HCT116 (cell line): ENCODE measurements at regions not wholly inside any gene's neighbourhood (a gene's known extent, or its start where the extent isn't known, plus 50 kb on each side); places are given as distances from the start of the nearest gene placed in this dataset.

Source experiments
- ATAC-seq: fragments of 200-7000 bp; cut with Tn5 transposase; 2 replicates; pipeline ENCODE4 v1.9.1; 2020; ENCODE audit warnings: mild to moderate bottlenecking, moderate library complexity
- BruUV-seq: library from RNA; stranded (reverse); fragments of 400-500 nt; replicated peaks from 2 replicates; lab custom pipeline; 2021; lab: Mats Ljungman, UMichigan
- CTCF ChIA-PET: fragments of 300-600 bp; sonication (Branson Sonifier 250); formaldehyde crosslinking; loops from one replicate; lab custom pipeline; 2021; ENCODE audit warnings: antibody characterized with exemption; lab: Charles Lee
- POLR2A ChIA-PET: fragments of 300-600, 350-600 bp; sonication (Branson Sonifier 250); formaldehyde crosslinking; loops from one replicate; lab custom pipeline; 2021; ENCODE audit warnings: antibody characterized with exemption; lab: Charles Lee
- RAD21 ChIA-PET, 2 experiments: fragments of 300-600 bp; sonication (Branson Sonifier 250); formaldehyde crosslinking; loops; one replicate each; lab custom pipeline; 2023; ENCODE audit warnings: low total read pairs in 2 of 2; ENCODE audit not compliant: uncharacterized antibody in 2 of 2, unreplicated experiment in 2 of 2, low non-redundant PET in 1 of 2; lab: Charles Lee
- DNase-seq: peaks from one replicate; pipeline ENCODE4 v3.0.0-alpha.2; 2010; ENCODE audit warnings: low read depth, low spot score
- H2AFZ ChIP-seq: fragments of 200-600 bp; shearing (Covaris generic), sonication (generic); 2 replicates; pipeline ENCODE4 v1.6.1; 2017; ENCODE audit warnings: low read depth, mixed run types, mixed read lengths, antibody characterized with exemption, low read length; ENCODE audit not compliant: poor library complexity, severe bottlenecking
- H3K27ac ChIP-seq: 2 replicates; pipeline ENCODE4 v1.5.1; 2012; ENCODE audit warnings: low read depth, low read length
- H3K27me3 ChIP-seq: fragments of 200-600 bp; sonication (generic); 2 replicates; pipeline ENCODE4 v1.6.1; 2016; ENCODE audit warnings: mixed run types, low read length, mixed read lengths; ENCODE audit not compliant: insufficient read depth
- H3K36me3 ChIP-seq, 2 experiments: fragments of 200-500 bp in 1 of 2; fragments of 200-600 bp in 1 of 2; sonication (Bioruptor generic) in 1 of 2; sonication (generic) in 1 of 2; 2 replicates each; pipeline versions ENCODE4 v1.5.1 to v1.6.1; 2014 to 2016; ENCODE audit warnings: low read length in 2 of 2, inconsistent platforms in 1 of 2, mixed read lengths in 1 of 2, mixed run types in 1 of 2; ENCODE audit not compliant: insufficient read depth in 2 of 2, control insufficient read depth in 1 of 2
- H3K4me1 ChIP-seq, 2 experiments: fragments of 200-600 bp in 1 of 2; sonication (generic) in 1 of 2; 2 replicates each; pipeline versions ENCODE4 v1.5.1 to v1.6.1; 2012 to 2017; ENCODE audit warnings: low read length in 2 of 2, inconsistent platforms in 1 of 2, mild to moderate bottlenecking in 1 of 2, mixed read lengths in 1 of 2, mixed run types in 1 of 2, moderate library complexity in 1 of 2; ENCODE audit not compliant: insufficient read depth in 2 of 2, control insufficient read depth in 1 of 2
- H3K4me2 ChIP-seq: fragments of 200-600 bp; sonication (generic); 2 replicates; pipeline ENCODE4 v1.6.1; 2017; ENCODE audit warnings: mixed run types, low read length, mixed read lengths
- H3K4me3 ChIP-seq, 2 experiments: fragments of 200-600 bp in 1 of 2; sonication (generic) in 1 of 2; replicated peaks in 1 of 2; 2 replicates each; pipeline ENCODE4 v1.5.1; 2011 to 2016; ENCODE audit warnings: low read length in 2 of 2, control low read depth in 1 of 2, low read depth in 1 of 2, mild to moderate bottlenecking in 1 of 2, mixed read lengths in 1 of 2, mixed run types in 1 of 2
- H3K79me2 ChIP-seq: fragments of 200-600 bp; sonication (generic); 2 replicates; pipeline ENCODE4 v1.6.1; 2017; ENCODE audit warnings: mild to moderate bottlenecking, mixed run types, low read length, moderate library complexity, mixed read lengths; ENCODE audit not compliant: insufficient read depth
- H3K9ac ChIP-seq: fragments of 200-600 bp; sonication (generic); 2 replicates; pipeline ENCODE4 v1.6.1; 2016; ENCODE audit warnings: low read length, mixed read lengths
- H3K9me2 ChIP-seq: fragments of 200-600 bp; sonication (generic), shearing (Covaris generic); 2 replicates; pipeline ENCODE4 v1.6.1; 2017; ENCODE audit warnings: mixed run types, mild to moderate bottlenecking, moderate library complexity; ENCODE audit not compliant: insufficient read depth
- H3K9me3 ChIP-seq, 2 experiments: fragments of 200-500 bp in 1 of 2; fragments of 200-600 bp in 1 of 2; sonication (Bioruptor generic) in 1 of 2; sonication (generic) in 1 of 2; 2 replicates each; pipeline ENCODE4 v1.6.1; 2014 to 2017; ENCODE audit warnings: low read length in 2 of 2, mixed read lengths in 2 of 2, inconsistent platforms in 1 of 2, low read depth in 1 of 2, mild to moderate bottlenecking in 1 of 2, mixed run types in 1 of 2, moderate library complexity in 1 of 2; ENCODE audit not compliant: control insufficient read depth in 1 of 2, insufficient read depth in 1 of 2
- H4K20me1 ChIP-seq: fragments of 200-600 bp; sonication (generic), shearing (Covaris generic); 2 replicates; pipeline ENCODE4 v1.6.1; 2017; ENCODE audit warnings: mixed run types, mild to moderate bottlenecking, moderate library complexity; ENCODE audit not compliant: insufficient read depth
- CBX3 ChIP-seq: IDR thresholded peaks from 2 replicates; pipeline ENCODE4 v1.6.1; 2012; ENCODE audit warnings: low read depth
- CEBPB ChIP-seq: IDR thresholded peaks from 2 replicates; pipeline ENCODE4 v1.6.1; 2012; ENCODE audit warnings: low read depth
- CTCF ChIP-seq, 3 experiments: fragments of 200-600 bp in 1 of 3; sonication (generic) in 1 of 3; IDR thresholded peaks in 2 of 3; conservative IDR thresholded peaks in 1 of 3; 2 replicates each; pipeline ENCODE4 v1.5.1; 2012 to 2017; ENCODE audit warnings: low read depth in 2 of 3, low read length in 2 of 3, antibody characterized with exemption in 1 of 3, borderline replicate concordance in 1 of 3, control low read depth in 1 of 3, mild to moderate bottlenecking in 1 of 3, mixed read lengths in 1 of 3, mixed run types in 1 of 3, moderate library complexity in 1 of 3; ENCODE audit not compliant: insufficient read depth in 1 of 3
- EZH2phosphoT487 ChIP-seq: fragments of 200-600 bp; IDR thresholded peaks from 2 replicates; pipeline ENCODE4 v1.6.1; 2018; ENCODE audit warnings: antibody characterized with exemption, borderline replicate concordance
- FOSL1 ChIP-seq: IDR thresholded peaks from 2 replicates; pipeline ENCODE4 v1.6.1; 2012; ENCODE audit warnings: low read depth
- JUND ChIP-seq: IDR thresholded peaks from 2 replicates; pipeline ENCODE4 v1.6.1; 2012
- POLR2AphosphoS5 ChIP-seq: IDR thresholded peaks from 2 replicates; pipeline ENCODE4 v1.6.1; 2011; ENCODE audit warnings: mild to moderate bottlenecking, low read depth, low read length, moderate library complexity
- REST ChIP-seq: IDR thresholded peaks from 2 replicates; pipeline ENCODE4 v1.6.1; 2012; ENCODE audit warnings: low read depth
- SIN3A ChIP-seq: IDR thresholded peaks from 2 replicates; pipeline ENCODE4 v1.6.1; 2012; ENCODE audit warnings: low read depth
- TCF7L2 ChIP-seq: IDR thresholded peaks from 2 replicates; pipeline ENCODE4 v1.7.0; 2011; ENCODE audit warnings: borderline replicate concordance, inconsistent platforms; ENCODE audit not compliant: insufficient read depth, insufficient read length; ENCODE audit errors: extremely low read depth
- YY1 ChIP-seq: IDR thresholded peaks from 2 replicates; pipeline ENCODE4 v1.6.1; 2011; ENCODE audit warnings: low read length, low read depth, moderate library complexity, mild to moderate bottlenecking; ENCODE audit not compliant: insufficient replicate concordance; ENCODE audit errors: extremely low read depth
- ZBTB33 ChIP-seq: IDR thresholded peaks from 2 replicates; pipeline ENCODE4 v1.6.1; 2011; ENCODE audit warnings: mild to moderate bottlenecking, low read length, moderate library complexity; ENCODE audit not compliant: insufficient replicate concordance; ENCODE audit errors: extremely low read depth
- intact Hi-C: fragments of 100-400 bp; cut with micrococcal nuclease; formaldehyde crosslinking; loops from 2 replicates; pipeline ENCODE4 v1.10.0; 2022

- ChIA-PET CTCF (no interaction called here), RAD21 (no interaction called here), POLR2A (no interaction called here)
- Histone ChIP-seq H3K36me3 (no peaks in the 10 kb centered on the region), H3K4me2 (no peak overlapping the region), H3K9me3 (peaks cover 8 to 26% of the 10 kb centered on the region in 2 experiments; a peak in 2 of 4 replicates), H2AFZ (no peak overlapping the region), H3K27ac (no peak overlapping the region), H3K79me2 (no peaks in the 10 kb centered on the region), H3K9ac (no peak overlapping the region), H4K20me1 (no peaks in the 10 kb centered on the region), H3K4me1 (no peaks in the 10 kb centered on the region), H3K9me2 (no peaks in the 10 kb centered on the region), H3K27me3 (no peaks in the 10 kb centered on the region), H3K4me3 (no peak overlapping the region)
- DNase-seq (no peak), ATAC-seq (no peak)
- intact Hi-C loops = no loop called here
- TF ChIP-seq POLR2AphosphoS5 = no peak
- no peak for TF ChIP-seq TCF7L2
- TF ChIP-seq JUND = no peak
- TF ChIP-seq ZBTB33 = no peak
- TF ChIP-seq CTCF (IDR thresholded peaks at IDR 0.05 in 2 of 3, conservative IDR thresholded peaks at IDR 0.05 in 1 of 3; ENCODE audit: borderline replicate concordance in 1 of 3, insufficient read depth in 1 of 3, low read depth in 2 of 3, low read length in 2 of 3) = no peak
- TF ChIP-seq YY1 = no peak
- TF ChIP-seq SIN3A = no peak
- TF ChIP-seq FOSL1 = no peak
- no peak for TF ChIP-seq CBX3
- no peak for TF ChIP-seq REST
- no peak for TF ChIP-seq EZH2phosphoT487
- TF ChIP-seq CEBPB = no peak
- no TSS peak for BruUV-seq
Measured at GRCh38 chr5:4518903-4519672, 621.0 kb upstream of the ADAMTS16 start.
